Naive B cell (primary cell): ENCODE measurements at regions not wholly inside any gene's neighbourhood (a gene's known extent, or its start where the extent isn't known, plus 50 kb on each side); places are given as distances from the start of the nearest gene placed in this dataset.
"Not testable (repeated sequence)": the region's sequence is repeated elsewhere in the genome, so short reads cannot be mapped to it uniquely, and the experiment has no call there.

Experiments
- ATAC-seq, 2 donors: fragments of 150-1000 bp; cut with Tn5 transposase; 2 replicates each; pipeline ENCODE4 v1.10.0; 2021; ENCODE audit warnings: low read depth in 2 of 2, mild to moderate bottlenecking in 2 of 2, moderate library complexity in 2 of 2
- DNase-seq: peaks from one replicate; pipeline ENCODE4 v3.0.0; 2022
- H3K27ac Mint-ChIP-seq, 6 donors: one replicate each; pipeline ENCODE4 v1.8.0; 2020 to 2022; ENCODE audit warnings: mild to moderate bottlenecking in 6 of 6, mixed read lengths in 6 of 6, moderate library complexity in 5 of 6, inconsistent platforms in 2 of 6
- H3K27me3 Mint-ChIP-seq, 3 donors: one replicate each; pipeline ENCODE4 v1.8.0; 2021 to 2022; ENCODE audit warnings: mixed read lengths in 3 of 3, mild to moderate bottlenecking in 1 of 3
- H3K36me3 Mint-ChIP-seq, 2 donors: one replicate each; pipeline ENCODE4 v1.8.0; 2020 to 2022; ENCODE audit warnings: mixed read lengths in 2 of 2, inconsistent platforms in 1 of 2, mild to moderate bottlenecking in 1 of 2
- H3K4me1 Mint-ChIP-seq, 3 donors: one replicate each; pipeline ENCODE4 v1.8.0; 2020 to 2022; ENCODE audit warnings: mixed read lengths in 3 of 3, inconsistent platforms in 1 of 3, mild to moderate bottlenecking in 1 of 3, moderate library complexity in 1 of 3
- H3K4me3 Mint-ChIP-seq, 8 donors: one replicate each; pipeline ENCODE4 v1.8.0; 2020 to 2022; ENCODE audit warnings: mild to moderate bottlenecking in 8 of 8, mixed read lengths in 8 of 8, moderate library complexity in 8 of 8, inconsistent platforms in 2 of 8
- H3K9me3 Mint-ChIP-seq, 7 donors: one replicate each; pipeline ENCODE4 v1.8.0; 2020 to 2022; ENCODE audit warnings: mixed read lengths in 7 of 7, mild to moderate bottlenecking in 5 of 7, inconsistent platforms in 2 of 7, moderate library complexity in 1 of 7

- no peak for DNase-seq
- H3K9me3 Mint-ChIP-seq, result peaks cover 0 to 3% (median 0%) of the 10 kb centered on the region in 7 donors
- no peak overlapping the region for H3K4me3 Mint-ChIP-seq
- no peak overlapping the region for H3K27ac Mint-ChIP-seq
- ATAC-seq, result no peak
- no peaks in the 10 kb centered on the region for H3K36me3 Mint-ChIP-seq
- H3K4me1 Mint-ChIP-seq, result no peaks in the 10 kb centered on the region
- H3K27me3 Mint-ChIP-seq, result no peaks in the 10 kb centered on the region
These were observed 791.7 kb downstream of the REEP3 start for GRCh38 chr10:64312876-64313275.

- DNase-seq, result no peak
- peak overlapping the region in 1 of 8 donors; percentile 44 for H3K4me3 Mint-ChIP-seq
- H3K4me1 Mint-ChIP-seq, result no peaks in the 10 kb centered on the region
- H3K27me3 Mint-ChIP-seq, result no peaks in the 10 kb centered on the region
- H3K36me3 Mint-ChIP-seq, result no peaks in the 10 kb centered on the region
- peaks cover 0 to 3% (median 0%) of the 10 kb centered on the region in 7 donors for H3K9me3 Mint-ChIP-seq
- no peak for ATAC-seq
- H3K27ac Mint-ChIP-seq, result no peak overlapping the region
These were observed 792.8 kb downstream of the REEP3 start for GRCh38 chr10:64313967-64314366.

GRCh38 chr10:64316416-64316815 lies 795.2 kb downstream of the REEP3 start:
- Mint-ChIP-seq H3K36me3 (no peaks in the 10 kb centered on the region), H3K27ac (no peak overlapping the region), H3K9me3 (no peaks in the 10 kb centered on the region), H3K4me3 (no peak overlapping the region), H3K4me1 (no peaks in the 10 kb centered on the region), H3K27me3 (no peaks in the 10 kb centered on the region)
- no peak for DNase-seq
- ATAC-seq, result no peak

DNA sequence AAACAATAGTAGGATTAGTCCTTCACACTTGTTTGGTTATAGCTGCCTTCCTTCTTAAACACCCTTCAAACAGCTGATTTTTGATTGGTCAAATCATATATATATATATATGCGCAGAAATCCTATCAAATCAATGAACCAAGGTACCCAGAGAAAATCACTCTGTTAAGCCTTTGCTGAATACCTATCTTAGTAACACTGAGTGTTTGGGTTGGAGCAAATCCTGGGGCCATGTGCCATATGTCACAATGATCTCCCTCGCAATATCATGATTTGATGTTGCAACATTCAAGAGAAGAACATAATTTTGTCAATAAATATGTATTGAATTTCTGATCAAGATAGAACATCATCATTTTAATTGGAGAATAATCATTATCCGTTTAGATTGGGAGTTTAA lies 795.6 kb downstream of the REEP3 start:
- H3K36me3 Mint-ChIP-seq, result no peaks in the 10 kb centered on the region
- no peaks in the 10 kb centered on the region for H3K27me3 Mint-ChIP-seq
- H3K4me1 Mint-ChIP-seq, result no peaks in the 10 kb centered on the region
- ATAC-seq (no peak), DNase-seq (no peak)
- H3K27ac Mint-ChIP-seq, result no peak overlapping the region
- no peak overlapping the region for H3K4me3 Mint-ChIP-seq
- H3K9me3 Mint-ChIP-seq, result no peaks in the 10 kb centered on the region

- no peak overlapping the region for H3K27ac Mint-ChIP-seq
- ATAC-seq, result no peak
- no peaks in the 10 kb centered on the region for H3K36me3 Mint-ChIP-seq
- H3K9me3 Mint-ChIP-seq, result peaks cover 0 to 3% (median 0%) of the 10 kb centered on the region in 7 donors
- H3K27me3 Mint-ChIP-seq, result no peaks in the 10 kb centered on the region
- H3K4me3 Mint-ChIP-seq, result no peak overlapping the region
- DNase-seq, result no peak
- H3K4me1 Mint-ChIP-seq, result no peaks in the 10 kb centered on the region
These were observed 799.2 kb downstream of the REEP3 start for GRCh38 chr10:64320448-64320847.

DNA sequence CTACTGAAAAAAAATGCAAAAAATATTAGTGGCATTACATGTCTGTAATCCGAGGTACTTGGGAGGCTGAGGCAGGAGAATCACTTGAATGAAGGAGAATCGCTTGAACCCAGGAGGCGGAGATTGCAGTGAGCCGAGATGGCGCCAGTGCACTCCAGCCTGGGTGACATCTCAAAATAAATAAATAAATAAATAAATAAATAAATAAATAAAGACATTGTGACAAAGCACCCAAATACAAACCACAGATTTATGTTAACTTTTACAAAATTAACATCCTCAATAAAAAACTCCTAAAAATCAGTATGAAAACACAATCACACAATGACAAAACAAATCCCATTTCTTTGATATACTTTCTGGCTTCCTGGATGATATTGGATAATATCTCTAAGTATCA lies 808.3 kb downstream of the REEP3 start:
- H3K27ac Mint-ChIP-seq, result no peak overlapping the region
- DNase-seq (no peak), ATAC-seq (no peak)
- peaks cover 7 to 22% (median 10%) of the 10 kb centered on the region in 7 donors for H3K9me3 Mint-ChIP-seq
- no peaks in the 10 kb centered on the region for H3K27me3 Mint-ChIP-seq
- no peaks in the 10 kb centered on the region for H3K4me1 Mint-ChIP-seq
- H3K36me3 Mint-ChIP-seq, result no peaks in the 10 kb centered on the region
- H3K4me3 Mint-ChIP-seq, result no peak overlapping the region

DNA sequence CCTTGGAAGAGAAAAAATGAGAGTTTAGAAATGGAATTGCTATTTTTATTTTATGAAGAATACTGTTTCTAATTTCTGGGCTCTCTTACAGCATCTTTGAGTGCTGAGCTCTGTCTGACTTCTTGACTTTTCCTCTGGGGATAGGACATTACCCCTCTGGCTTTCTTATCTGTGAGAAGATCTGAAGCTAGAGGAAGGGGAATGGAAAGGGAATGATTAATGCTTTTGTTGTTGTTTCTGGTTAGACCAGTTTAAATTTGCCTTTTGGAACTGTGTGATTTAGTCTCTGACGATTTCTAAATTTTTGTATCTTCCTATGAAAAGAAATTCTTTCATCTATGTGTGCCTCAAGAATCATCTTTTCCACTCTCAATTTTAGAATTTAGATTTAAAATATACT lies 811.4 kb downstream of the REEP3 start:
- Mint-ChIP-seq H3K27me3 (no peaks in the 10 kb centered on the region), H3K4me3 (no peak overlapping the region), H3K36me3 (no peaks in the 10 kb centered on the region), H3K27ac (no peak overlapping the region), H3K4me1 (no peaks in the 10 kb centered on the region), H3K9me3 (peaks cover 2 to 10% (median 2%) of the 10 kb centered on the region in 7 donors)
- ATAC-seq, result no peak
- no peak for DNase-seq

GRCh38 chr10:64334084-64334483 lies 812.9 kb downstream of the REEP3 start:
- Mint-ChIP-seq H3K4me1 (no peaks in the 10 kb centered on the region), H3K4me3 (no peak overlapping the region), H3K9me3 (peaks cover 0 to 12% (median 2%) of the 10 kb centered on the region in 7 donors), H3K27ac (no peak overlapping the region), H3K27me3 (no peaks in the 10 kb centered on the region), H3K36me3 (no peaks in the 10 kb centered on the region)
- DNase-seq (no peak), ATAC-seq (no peak)

DNA sequence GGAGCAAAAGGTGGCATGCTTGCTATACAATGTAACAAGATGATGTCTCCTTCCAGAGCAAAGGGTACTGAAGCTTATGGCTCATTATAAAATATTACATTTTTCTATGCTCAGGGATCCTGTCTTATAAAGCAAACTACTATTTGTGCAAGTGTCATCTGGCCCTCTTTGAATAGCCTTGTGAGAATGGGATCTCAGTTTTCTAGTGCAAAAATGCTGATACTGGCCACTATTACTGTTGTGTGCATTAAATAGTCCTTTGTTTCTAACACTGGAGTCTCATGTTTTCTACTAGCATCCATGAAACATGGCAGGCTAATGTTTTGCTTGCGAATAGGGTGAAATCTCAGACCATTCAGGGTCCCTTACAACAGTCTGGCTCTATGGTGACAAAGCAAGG lies 823.0 kb downstream of the REEP3 start:
- no peak overlapping the region for H3K4me3 Mint-ChIP-seq
- no peak overlapping the region for H3K27ac Mint-ChIP-seq
- DNase-seq, result no peak
- no peaks in the 10 kb centered on the region for H3K36me3 Mint-ChIP-seq
- no peaks in the 10 kb centered on the region for H3K27me3 Mint-ChIP-seq
- no peak for ATAC-seq
- peaks cover 0 to 2% (median 0%) of the 10 kb centered on the region in 7 donors for H3K9me3 Mint-ChIP-seq
- H3K4me1 Mint-ChIP-seq, result no peaks in the 10 kb centered on the region

GRCh38 chr10:64345856-64346255 lies 824.7 kb downstream of the REEP3 start:
- Mint-ChIP-seq H3K27me3 (no peaks in the 10 kb centered on the region), H3K9me3 (peaks cover 0 to 4% (median 0%) of the 10 kb centered on the region in 7 donors), H3K4me1 (no peaks in the 10 kb centered on the region), H3K27ac (no peak overlapping the region), H3K4me3 (no peak overlapping the region), H3K36me3 (no peaks in the 10 kb centered on the region)
- ATAC-seq, result no peak
- DNase-seq, result no peak

DNA sequence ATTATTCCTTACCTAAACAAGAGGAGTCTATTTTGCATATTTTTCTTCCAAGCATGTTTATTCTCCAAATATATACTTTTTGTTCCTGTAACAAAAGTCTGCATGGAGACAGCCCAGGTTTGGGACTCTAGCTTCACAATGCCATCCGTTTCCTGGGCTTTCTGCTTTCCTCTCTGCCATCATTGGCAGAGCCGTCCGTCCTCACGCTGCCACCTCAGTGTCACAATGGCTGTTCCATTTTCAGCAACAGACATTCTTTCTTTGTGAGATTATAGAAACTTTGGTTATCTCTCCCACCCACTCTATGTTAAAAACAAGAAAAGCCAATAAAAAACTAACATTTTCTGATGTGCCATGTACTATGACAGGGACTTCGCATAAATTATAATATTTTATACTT lies 825.2 kb downstream of the REEP3 start:
- H3K27ac Mint-ChIP-seq, result no peak overlapping the region
- DNase-seq (no peak), ATAC-seq (no peak)
- H3K36me3 Mint-ChIP-seq, result no peaks in the 10 kb centered on the region
- H3K9me3 Mint-ChIP-seq, result peaks cover 0 to 4% (median 0%) of the 10 kb centered on the region in 7 donors
- no peak overlapping the region for H3K4me3 Mint-ChIP-seq
- H3K27me3 Mint-ChIP-seq, result no peaks in the 10 kb centered on the region
- H3K4me1 Mint-ChIP-seq, result no peaks in the 10 kb centered on the region

- ATAC-seq (no peak), DNase-seq (no peak)
- Mint-ChIP-seq H3K36me3 (no peaks in the 10 kb centered on the region), H3K4me1 (no peaks in the 10 kb centered on the region), H3K27me3 (no peaks in the 10 kb centered on the region), H3K27ac (no peak overlapping the region), H3K4me3 (no peak overlapping the region), H3K9me3 (peaks cover 0 to 4% (median 0%) of the 10 kb centered on the region in 7 donors)
These were observed 829.5 kb downstream of the REEP3 start for GRCh38 chr10:64350665-64351064.

DNA sequence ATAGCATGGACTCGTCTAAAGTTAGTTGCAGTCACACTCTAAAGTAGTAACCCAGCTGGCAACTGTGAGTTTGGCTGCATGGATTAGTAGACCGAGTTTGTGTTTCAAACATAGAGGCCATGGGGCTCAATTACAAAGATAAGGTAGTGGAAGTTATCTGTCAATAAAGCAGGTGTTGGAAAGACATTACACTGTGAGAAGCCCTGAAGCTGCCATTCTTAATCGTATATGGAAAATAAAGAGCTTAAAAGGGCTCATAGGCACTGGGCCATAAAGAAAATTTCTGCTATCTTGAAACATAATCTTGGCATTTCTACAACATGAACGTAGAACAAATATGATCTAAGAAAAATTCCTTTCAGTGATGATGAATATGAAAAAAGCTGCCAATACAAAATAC lies 837.7 kb downstream of the REEP3 start:
- ATAC-seq, result no peak
- Mint-ChIP-seq H3K36me3 (no peaks in the 10 kb centered on the region), H3K9me3 (peaks cover 0 to 20% (median 6%) of the 10 kb centered on the region in 7 donors), H3K27ac (no peak overlapping the region), H3K27me3 (no peaks in the 10 kb centered on the region), H3K4me3 (no peak overlapping the region), H3K4me1 (no peaks in the 10 kb centered on the region)
- DNase-seq, result no peak

GRCh38 chr10:64360240-64360639 lies 839.0 kb downstream of the REEP3 start:
- ATAC-seq, DNase-seq, H3K36me3 Mint-ChIP-seq, H3K4me1 Mint-ChIP-seq, H3K4me3 Mint-ChIP-seq, H3K27ac Mint-ChIP-seq, H3K27me3 Mint-ChIP-seq: not testable (repeated sequence)
- peaks cover 0 to 20% (median 6%) of the 10 kb centered on the region in 7 donors for H3K9me3 Mint-ChIP-seq

DNA sequence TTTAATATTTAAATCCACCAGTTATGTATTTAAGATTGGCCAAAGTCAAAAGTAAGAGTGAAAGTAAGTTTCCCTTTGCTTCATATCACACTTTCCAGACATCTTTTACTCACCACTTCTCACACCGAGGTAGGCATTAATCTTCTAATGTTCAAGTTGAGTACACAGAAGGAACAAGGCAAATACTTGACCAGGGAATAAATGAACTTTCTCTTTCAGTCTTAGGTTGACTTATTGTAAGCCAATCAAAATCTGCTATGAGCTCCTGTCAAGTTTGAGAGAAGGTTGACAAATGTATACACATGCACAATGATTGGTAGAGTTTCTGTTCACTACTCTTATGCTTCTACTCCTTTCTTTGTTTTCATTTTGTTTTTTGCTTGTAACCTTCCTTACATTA lies 842.5 kb downstream of the REEP3 start:
- H3K27ac Mint-ChIP-seq, result no peak overlapping the region
- peaks cover 0 to 20% (median 4%) of the 10 kb centered on the region in 7 donors for H3K9me3 Mint-ChIP-seq
- no peak for DNase-seq
- no peaks in the 10 kb centered on the region for H3K36me3 Mint-ChIP-seq
- no peaks in the 10 kb centered on the region for H3K4me1 Mint-ChIP-seq
- H3K27me3 Mint-ChIP-seq, result no peaks in the 10 kb centered on the region
- H3K4me3 Mint-ChIP-seq, result no peak overlapping the region
- ATAC-seq, result no peak
